ENCODE measurements at regions not wholly inside any gene's neighbourhood (a gene's known extent, or its start where the extent isn't known, plus 50 kb on each side); places are given as distances from the start of the nearest gene placed in this dataset.

DNA sequence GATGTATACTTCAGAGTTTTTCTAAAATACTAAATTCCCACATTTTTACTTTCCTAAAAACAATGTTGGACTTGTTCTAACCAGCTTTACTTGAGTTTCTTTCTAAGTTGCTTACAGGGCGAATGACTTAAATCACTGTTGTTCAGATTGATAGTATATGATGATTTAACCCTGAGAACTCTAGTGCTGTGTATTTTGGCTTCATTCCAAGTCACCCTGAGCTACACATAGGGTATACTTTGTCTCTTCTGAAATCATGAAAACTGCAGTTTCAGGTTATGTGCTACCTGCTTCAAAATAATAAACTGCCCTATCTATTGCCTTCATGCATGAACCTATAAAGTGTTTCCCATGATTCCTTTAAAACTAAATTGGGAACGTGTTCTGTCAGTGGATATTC, 162.5 kb upstream of the PDE3A start:
- Mint-ChIP-seq H3K9me3 (peaks cover 0 to 7% (median 2%) of the 10 kb centered on the region in 7 donors), H3K36me3 (no peaks in the 10 kb centered on the region), H3K27ac (no peak overlapping the region), H3K4me3 (no peak overlapping the region), H3K27me3 (no peaks in the 10 kb centered on the region), H3K4me1 (no peaks in the 10 kb centered on the region)
- Histone ChIP-seq H3K27ac (ENCODE audit: insufficient read depth, low read length, poor library complexity, severe bottlenecking) (no peak overlapping the region), H3K27me3 (ENCODE audit: control insufficient read depth, insufficient read depth, low read length) (no peaks in the 10 kb centered on the region), H3K4me3 (ENCODE audit: low read depth, low read length) (no peak overlapping the region), H3K9me3 (ENCODE audit: control insufficient read depth in 2 of 2, low read length in 2 of 2) (no peaks in the 10 kb centered on the region), H3K4me1 (ENCODE audit: control insufficient read depth, insufficient read depth, low read length, poor library complexity, severe bottlenecking) (no peaks in the 10 kb centered on the region), H3K36me3 (ENCODE audit: control insufficient read depth, insufficient read depth, low read length) (no peaks in the 10 kb centered on the region)
- no peak for ATAC-seq (ENCODE audit: low read depth in 2 of 2)
- DNase-seq: no peak

- H3K27me3 Mint-ChIP-seq: no peaks in the 10 kb centered on the region
- DNase-seq: no peak
- H3K36me3 Mint-ChIP-seq: no peaks in the 10 kb centered on the region
Measured at GRCh38 chr12:20206410-20206809, 161.9 kb upstream of the PDE3A start.

DNA sequence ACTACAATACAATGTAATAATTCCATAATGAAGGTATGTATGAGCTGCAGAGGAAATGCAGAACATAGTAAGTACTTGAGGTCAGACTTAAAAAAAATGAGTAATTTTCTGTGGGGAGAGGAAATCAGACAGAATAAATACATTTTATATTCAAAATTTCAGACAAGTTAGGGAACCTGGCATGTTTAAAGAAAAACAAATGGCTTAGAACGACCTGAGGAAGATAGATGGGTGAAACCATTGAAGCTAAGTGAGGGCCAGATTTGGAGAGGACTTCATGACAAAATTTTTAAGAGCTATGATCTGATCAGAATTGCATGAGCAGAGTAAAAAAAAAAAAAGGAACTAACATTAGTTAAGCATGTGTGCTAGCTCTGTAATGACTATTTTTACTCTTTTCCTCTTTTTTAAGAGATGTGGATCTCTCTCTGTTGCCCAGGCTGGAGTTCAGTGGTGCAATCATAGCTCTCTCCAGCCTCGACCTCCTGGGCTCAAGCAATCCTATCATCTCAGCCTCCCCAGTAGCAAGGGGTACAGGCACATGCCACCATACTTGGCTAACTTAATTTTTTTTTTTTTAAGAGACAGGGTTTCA, 157.6 kb upstream of the PDE3A start:
- Mint-ChIP-seq H3K4me3 (no peak overlapping the region), H3K36me3 (no peaks in the 10 kb centered on the region), H3K27ac (no peak overlapping the region), H3K27me3 (no peaks in the 10 kb centered on the region), H3K9me3 (peaks cover 0 to 11% (median 4%) of the 10 kb centered on the region in 7 donors), H3K4me1 (no peaks in the 10 kb centered on the region)
- H3K4me1 ChIP-seq (ENCODE audit: control insufficient read depth, insufficient read depth, low read length, poor library complexity, severe bottlenecking): no peaks in the 10 kb centered on the region
- ATAC-seq (ENCODE audit: low read depth in 2 of 2) (no peak), DNase-seq (no peak)
- H3K4me3 ChIP-seq (ENCODE audit: low read depth, low read length): no peak overlapping the region
- no peaks in the 10 kb centered on the region for H3K9me3 ChIP-seq (ENCODE audit: control insufficient read depth in 2 of 2, low read length in 2 of 2)
- H3K36me3 ChIP-seq (ENCODE audit: control insufficient read depth, insufficient read depth, low read length): no peaks in the 10 kb centered on the region
- no peaks in the 10 kb centered on the region for H3K27me3 ChIP-seq (ENCODE audit: control insufficient read depth, insufficient read depth, low read length)
- no peak overlapping the region for H3K27ac ChIP-seq (ENCODE audit: insufficient read depth, low read length, poor library complexity, severe bottlenecking)

More at GRCh38 chr12:20206410-20206809, 161.9 kb upstream of the PDE3A start:
- H3K9me3 ChIP-seq (ENCODE audit: control insufficient read depth in 2 of 2, low read length in 2 of 2): no peaks in the 10 kb centered on the region
- no peaks in the 10 kb centered on the region for H3K36me3 ChIP-seq (ENCODE audit: control insufficient read depth, insufficient read depth, low read length)
- H3K27ac Mint-ChIP-seq: no peak overlapping the region
- no peak overlapping the region for H3K27ac ChIP-seq (ENCODE audit: insufficient read depth, low read length, poor library complexity, severe bottlenecking)
- H3K4me3 ChIP-seq (ENCODE audit: low read depth, low read length): no peak overlapping the region
- no peaks in the 10 kb centered on the region for H3K4me1 ChIP-seq (ENCODE audit: control insufficient read depth, insufficient read depth, low read length, poor library complexity, severe bottlenecking)
- H3K27me3 ChIP-seq (ENCODE audit: control insufficient read depth, insufficient read depth, low read length): no peaks in the 10 kb centered on the region
- H3K4me1 Mint-ChIP-seq: no peaks in the 10 kb centered on the region
- ATAC-seq (ENCODE audit: low read depth in 2 of 2): no peak
- no peak overlapping the region for H3K4me3 Mint-ChIP-seq
- H3K9me3 Mint-ChIP-seq: peaks cover 0 to 6% (median 2%) of the 10 kb centered on the region in 7 donors

DNA sequence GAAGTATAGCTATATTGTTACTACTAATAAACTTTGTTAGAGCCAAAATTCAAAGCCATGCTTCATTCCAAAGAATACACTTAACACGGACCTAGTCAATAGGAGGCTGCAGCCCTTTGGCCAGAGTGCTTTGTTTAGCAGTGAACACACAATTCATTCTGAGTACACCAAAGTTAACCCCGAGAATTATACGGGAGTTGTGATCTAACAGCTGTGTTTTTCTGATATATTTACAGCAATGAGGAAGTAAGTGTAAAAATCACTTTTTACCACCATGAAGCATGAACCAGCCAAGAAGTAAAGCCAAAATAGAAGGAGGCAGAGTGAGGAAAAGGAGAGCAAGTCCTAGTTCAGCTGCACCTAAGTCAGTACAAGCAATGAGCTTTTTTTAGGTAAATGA, 156.8 kb upstream of the PDE3A start:
- no peaks in the 10 kb centered on the region for H3K36me3 Mint-ChIP-seq
- DNase-seq (no peak), ATAC-seq (ENCODE audit: low read depth in 2 of 2) (no peak)
- H3K27ac Mint-ChIP-seq: no peak overlapping the region
- peaks cover 3 to 14% (median 6%) of the 10 kb centered on the region in 7 donors for H3K9me3 Mint-ChIP-seq
- H3K4me1 Mint-ChIP-seq: no peaks in the 10 kb centered on the region
- Histone ChIP-seq H3K36me3 (ENCODE audit: control insufficient read depth, insufficient read depth, low read length) (no peaks in the 10 kb centered on the region), H3K27ac (ENCODE audit: insufficient read depth, low read length, poor library complexity, severe bottlenecking) (no peak overlapping the region), H3K4me1 (ENCODE audit: control insufficient read depth, insufficient read depth, low read length, poor library complexity, severe bottlenecking) (no peaks in the 10 kb centered on the region), H3K4me3 (ENCODE audit: low read depth, low read length) (no peak overlapping the region), H3K9me3 (ENCODE audit: control insufficient read depth in 2 of 2, low read length in 2 of 2) (no peaks in the 10 kb centered on the region), H3K27me3 (ENCODE audit: control insufficient read depth, insufficient read depth, low read length) (no peaks in the 10 kb centered on the region)
- H3K4me3 Mint-ChIP-seq: no peak overlapping the region
- no peaks in the 10 kb centered on the region for H3K27me3 Mint-ChIP-seq

GRCh38 chr12:20211981-20212421, 156.3 kb upstream of the PDE3A start:
- no peak for ATAC-seq (ENCODE audit: low read depth in 2 of 2)

GRCh38 chr12:20212658-20213555, 155.4 kb upstream of the PDE3A start:
- H3K4me1 ChIP-seq (ENCODE audit: control insufficient read depth, insufficient read depth, low read length, poor library complexity, severe bottlenecking): no peaks in the 10 kb centered on the region
- H3K4me3 Mint-ChIP-seq: no peak overlapping the region
- no peak overlapping the region for H3K4me3 ChIP-seq (ENCODE audit: low read depth, low read length)
- no peaks in the 10 kb centered on the region for H3K27me3 Mint-ChIP-seq
- H3K4me1 Mint-ChIP-seq: no peaks in the 10 kb centered on the region
- no peak overlapping the region for H3K27ac Mint-ChIP-seq
- no peaks in the 10 kb centered on the region for H3K9me3 ChIP-seq (ENCODE audit: control insufficient read depth in 2 of 2, low read length in 2 of 2)
- DNase-seq (no peak), ATAC-seq (ENCODE audit: low read depth in 2 of 2) (no peak)
- H3K9me3 Mint-ChIP-seq: peaks cover 6 to 17% (median 9%) of the 10 kb centered on the region in 7 donors
- H3K36me3 Mint-ChIP-seq: no peaks in the 10 kb centered on the region
- H3K27me3 ChIP-seq (ENCODE audit: control insufficient read depth, insufficient read depth, low read length): no peaks in the 10 kb centered on the region
- H3K36me3 ChIP-seq (ENCODE audit: control insufficient read depth, insufficient read depth, low read length): no peaks in the 10 kb centered on the region
- no peak overlapping the region for H3K27ac ChIP-seq (ENCODE audit: insufficient read depth, low read length, poor library complexity, severe bottlenecking)

More at GRCh38 chr12:20211981-20212421, 156.3 kb upstream of the PDE3A start:
- Histone ChIP-seq H3K36me3 (ENCODE audit: control insufficient read depth, insufficient read depth, low read length) (no peaks in the 10 kb centered on the region), H3K27me3 (ENCODE audit: control insufficient read depth, insufficient read depth, low read length) (no peaks in the 10 kb centered on the region), H3K27ac (ENCODE audit: insufficient read depth, low read length, poor library complexity, severe bottlenecking) (no peak overlapping the region), H3K4me3 (ENCODE audit: low read depth, low read length) (no peak overlapping the region), H3K4me1 (ENCODE audit: control insufficient read depth, insufficient read depth, low read length, poor library complexity, severe bottlenecking) (no peaks in the 10 kb centered on the region), H3K9me3 (ENCODE audit: control insufficient read depth in 2 of 2, low read length in 2 of 2) (no peaks in the 10 kb centered on the region)
- Mint-ChIP-seq H3K4me3 (no peak overlapping the region), H3K36me3 (no peaks in the 10 kb centered on the region), H3K27me3 (no peaks in the 10 kb centered on the region), H3K4me1 (no peaks in the 10 kb centered on the region), H3K27ac (no peak overlapping the region), H3K9me3 (peaks cover 3 to 17% (median 6%) of the 10 kb centered on the region in 7 donors)
- no peak for DNase-seq

- Mint-ChIP-seq H3K27ac (no peak overlapping the region), H3K4me1 (no peaks in the 10 kb centered on the region), H3K36me3 (no peaks in the 10 kb centered on the region), H3K27me3 (no peaks in the 10 kb centered on the region), H3K9me3 (peaks cover 9 to 17% (median 13%) of the 10 kb centered on the region in 7 donors), H3K4me3 (no peak overlapping the region)
- Histone ChIP-seq H3K36me3 (ENCODE audit: control insufficient read depth, insufficient read depth, low read length) (no peaks in the 10 kb centered on the region), H3K27me3 (ENCODE audit: control insufficient read depth, insufficient read depth, low read length) (no peaks in the 10 kb centered on the region), H3K4me1 (ENCODE audit: control insufficient read depth, insufficient read depth, low read length, poor library complexity, severe bottlenecking) (no peaks in the 10 kb centered on the region), H3K27ac (ENCODE audit: insufficient read depth, low read length, poor library complexity, severe bottlenecking) (no peak overlapping the region), H3K4me3 (ENCODE audit: low read depth, low read length) (no peak overlapping the region), H3K9me3 (ENCODE audit: control insufficient read depth in 2 of 2, low read length in 2 of 2) (no peaks in the 10 kb centered on the region)
- DNase-seq: no peak
- ATAC-seq (ENCODE audit: low read depth in 2 of 2): no peak
Measured at GRCh38 chr12:20213723-20214625, 154.4 kb upstream of the PDE3A start.

Data from CD4-positive, CD25-positive, alpha-beta regulatory T cell (primary cell).